ENCODE measurements at regions not wholly inside any gene's neighbourhood (a gene's known extent, or its start where the extent isn't known, plus 50 kb on each side); places are given as distances from the start of the nearest gene placed in this dataset.

DNA sequence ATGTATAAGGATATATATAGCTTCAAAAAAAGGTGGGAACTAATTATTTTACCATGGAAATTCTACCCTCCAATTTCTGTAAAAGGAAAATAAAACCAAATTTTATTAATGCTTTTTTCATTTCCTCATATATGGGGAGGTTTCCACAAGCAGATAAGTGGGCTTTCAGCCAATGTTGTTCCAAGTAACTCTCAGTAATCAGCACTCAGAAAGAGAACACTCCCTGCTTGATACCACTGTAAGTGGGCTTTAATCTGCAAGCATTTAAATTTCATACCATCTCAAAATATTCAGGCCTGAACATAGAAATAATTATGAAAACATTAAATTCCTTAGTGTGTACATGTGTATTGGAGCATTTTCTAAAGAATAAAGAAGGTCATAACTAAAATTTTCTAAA is 827.6 kb downstream of the C12orf50 start:
- Mint-ChIP-seq H3K27ac (no peak overlapping the region), H3K4me1 (0 out of 4 replicates have a peak, but pooled peaks cover 0 to 2% of the 10 kb centered on the region in 2 experiments), H3K4me3 (no peak overlapping the region), H3K9me3 (peaks cover 0 to 2% of the 10 kb centered on the region in 2 experiments; a peak in 1 of 5 replicates), H3K36me3 (ENCODE audit: insufficient read depth in 1 of 3, low read depth in 3 of 3) (no peaks in the 10 kb centered on the region), H3K27me3 (ENCODE audit: low read depth) (no peaks in the 10 kb centered on the region)
- no peak overlapping the region for H3K14ac ChIP-seq (ENCODE audit: insufficient read depth, low read length)
- no peaks in the 10 kb centered on the region for H3K79me1 ChIP-seq (ENCODE audit: insufficient read depth, low read depth, low read length, poor library complexity, severe bottlenecking)
- no peak overlapping the region for H2BK15ac ChIP-seq (ENCODE audit: low read depth, low read length)
- H3K9ac ChIP-seq (ENCODE audit: extremely low read depth, insufficient read length, low read length) = no peak overlapping the region
- no peak overlapping the region for H3K18ac ChIP-seq (ENCODE audit: insufficient read length, low read depth, low read length)
- H3K23me2 ChIP-seq (ENCODE audit: insufficient read length, low read depth, low read length, poor library complexity, severe bottlenecking) = no peaks in the 10 kb centered on the region
- H2BK120ac ChIP-seq (ENCODE audit: low read depth, low read length, poor library complexity, severe bottlenecking) = no peak overlapping the region
- no peaks in the 10 kb centered on the region for H4K20me1 ChIP-seq (ENCODE audit: control insufficient read depth, insufficient read depth, insufficient read length)
- no peak overlapping the region for H2BK5ac ChIP-seq (ENCODE audit: insufficient read length, low read length)
- no peaks in the 10 kb centered on the region for H3K27me3 ChIP-seq (ENCODE audit: insufficient read depth, low read length)
- H3K27ac ChIP-seq (ENCODE audit: insufficient read length, low read depth, low read length) = no peak overlapping the region
- no peak overlapping the region for H4K91ac ChIP-seq (ENCODE audit: insufficient read length, low read depth, low read length)
- H3K4ac ChIP-seq (ENCODE audit: low read depth, low read length) = no peak overlapping the region
- H3K9me3 ChIP-seq (ENCODE audit: control insufficient read depth, low read depth, low read length) = no peaks in the 10 kb centered on the region
- H2AFZ ChIP-seq (ENCODE audit: low read length) = no peak overlapping the region
- no peak overlapping the region for H3K4me2 ChIP-seq (ENCODE audit: insufficient read depth, insufficient read length, low read length)
- H3K56ac ChIP-seq (ENCODE audit: insufficient read length, low read depth, low read length) = no peak overlapping the region
- no peak overlapping the region for H2BK12ac ChIP-seq (ENCODE audit: insufficient read length, low read depth, low read length)
- no peak for DNase-seq
- H2BK20ac ChIP-seq (ENCODE audit: low read depth, low read length, poor library complexity, severe bottlenecking) = no peak overlapping the region
- H3K4me1 ChIP-seq (ENCODE audit: insufficient read depth, low read length) = no peaks in the 10 kb centered on the region
- H3K79me2 ChIP-seq (ENCODE audit: insufficient read depth, low read length) = no peaks in the 10 kb centered on the region
- no peak overlapping the region for H4K8ac ChIP-seq (replicated peaks; ENCODE audit: insufficient read length, low read depth, low read length)
- TF ChIP-seq, protein P1, sequence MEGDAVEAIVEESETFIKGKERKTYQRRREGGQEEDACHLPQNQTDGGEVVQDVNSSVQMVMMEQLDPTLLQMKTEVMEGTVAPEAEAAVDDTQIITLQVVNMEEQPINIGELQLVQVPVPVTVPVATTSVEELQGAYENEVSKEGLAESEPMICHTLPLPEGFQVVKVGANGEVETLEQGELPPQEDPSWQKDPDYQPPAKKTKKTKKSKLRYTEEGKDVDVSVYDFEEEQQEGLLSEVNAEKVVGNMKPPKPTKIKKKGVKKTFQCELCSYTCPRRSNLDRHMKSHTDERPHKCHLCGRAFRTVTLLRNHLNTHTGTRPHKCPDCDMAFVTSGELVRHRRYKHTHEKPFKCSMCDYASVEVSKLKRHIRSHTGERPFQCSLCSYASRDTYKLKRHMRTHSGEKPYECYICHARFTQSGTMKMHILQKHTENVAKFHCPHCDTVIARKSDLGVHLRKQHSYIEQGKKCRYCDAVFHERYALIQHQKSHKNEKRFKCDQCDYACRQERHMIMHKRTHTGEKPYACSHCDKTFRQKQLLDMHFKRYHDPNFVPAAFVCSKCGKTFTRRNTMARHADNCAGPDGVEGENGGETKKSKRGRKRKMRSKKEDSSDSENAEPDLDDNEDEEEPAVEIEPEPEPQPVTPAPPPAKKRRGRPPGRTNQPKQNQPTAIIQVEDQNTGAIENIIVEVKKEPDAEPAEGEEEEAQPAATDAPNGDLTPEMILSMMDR (conservative IDR thresholded peaks at IDR 0.05) = no peak
- H3K23ac ChIP-seq (ENCODE audit: insufficient read length, low read depth, low read length) = no peak overlapping the region
- no peak overlapping the region for H3T11ph ChIP-seq (ENCODE audit: low read length)
- no peak overlapping the region for H4K5ac ChIP-seq (ENCODE audit: insufficient read length, low read depth, low read length)
- H2AK5ac ChIP-seq (ENCODE audit: insufficient read length, low read length) = no peak overlapping the region
